HG02610 (cell line): ENCODE measurements at regions not wholly inside any gene's neighbourhood (a gene's known extent, or its start where the extent isn't known, plus 50 kb on each side); places are given as distances from the start of the nearest gene placed in this dataset.
"Not testable (repeated sequence)": the region's sequence is repeated elsewhere in the genome, so short reads cannot be mapped to it uniquely, and the experiment has no call there.

Experiments used
- ATAC-seq: cut with Tn5 transposase; IDR thresholded peaks from one replicate; pipeline ENCODE4 v1.9.1; 2021; ENCODE audit warnings: mild to moderate bottlenecking, moderate library complexity; ENCODE audit not compliant: unreplicated experiment

DNA sequence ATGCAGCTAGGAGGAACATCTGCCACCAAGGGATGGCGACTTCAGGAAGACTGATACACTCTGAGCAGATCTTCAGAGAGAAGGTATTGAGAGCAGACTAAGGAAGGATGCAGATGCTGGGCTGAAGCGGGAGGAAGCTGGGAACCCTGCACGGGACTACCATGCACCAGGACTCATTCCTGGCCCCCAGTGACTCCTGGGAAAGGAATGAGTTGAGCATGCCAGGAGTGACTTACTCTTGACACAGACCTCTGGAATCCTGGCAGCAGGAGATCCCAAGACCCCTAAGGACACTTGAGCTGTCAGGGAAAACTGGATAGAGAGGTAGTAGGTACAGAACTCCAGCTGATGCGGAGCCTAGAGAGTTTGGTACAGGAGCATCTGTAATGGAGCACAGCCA, 336.1 kb downstream of the RPS29 start:
- ATAC-seq: no peak

DNA sequence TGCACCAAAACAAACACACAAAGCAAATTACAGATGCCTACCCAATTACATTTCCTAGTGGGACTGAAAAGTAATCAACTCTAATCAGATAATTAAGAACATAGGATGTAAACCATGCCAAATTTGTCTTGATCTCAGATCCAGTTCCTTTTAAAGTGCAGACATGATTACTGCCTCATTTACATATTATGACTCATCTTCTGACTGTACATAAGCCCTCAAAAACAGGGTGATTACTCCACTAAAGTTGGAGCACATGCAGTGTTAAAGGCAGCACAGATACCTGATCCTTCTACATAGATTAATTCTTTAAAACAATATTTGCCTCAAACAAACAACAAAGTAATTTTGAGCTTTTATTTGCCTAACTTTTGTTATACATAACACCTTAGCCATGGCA, 337.2 kb downstream of the RPS29 start:
- ATAC-seq: peak; percentile 46

DNA sequence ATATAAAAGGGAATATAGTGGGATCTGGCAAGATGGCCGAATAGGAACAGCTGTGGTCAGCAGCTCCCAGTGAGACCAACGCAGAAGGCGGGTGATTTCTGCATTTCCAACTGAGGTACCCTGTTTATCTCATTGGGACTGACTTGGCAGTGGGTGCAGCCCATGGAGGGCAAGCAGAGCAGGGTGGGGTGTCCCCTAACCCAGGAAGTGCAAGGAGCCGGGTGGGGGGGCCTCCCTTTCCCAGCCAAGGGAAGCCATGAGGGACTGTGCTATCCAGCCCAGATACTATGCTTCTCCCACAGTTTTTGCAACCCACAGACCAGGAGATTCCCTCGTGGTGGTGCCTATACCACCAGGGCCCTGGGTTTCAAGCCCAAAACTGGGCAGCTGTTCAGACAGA, 342.4 kb downstream of the RPS29 start:
- not testable (repeated sequence) for ATAC-seq

DNA sequence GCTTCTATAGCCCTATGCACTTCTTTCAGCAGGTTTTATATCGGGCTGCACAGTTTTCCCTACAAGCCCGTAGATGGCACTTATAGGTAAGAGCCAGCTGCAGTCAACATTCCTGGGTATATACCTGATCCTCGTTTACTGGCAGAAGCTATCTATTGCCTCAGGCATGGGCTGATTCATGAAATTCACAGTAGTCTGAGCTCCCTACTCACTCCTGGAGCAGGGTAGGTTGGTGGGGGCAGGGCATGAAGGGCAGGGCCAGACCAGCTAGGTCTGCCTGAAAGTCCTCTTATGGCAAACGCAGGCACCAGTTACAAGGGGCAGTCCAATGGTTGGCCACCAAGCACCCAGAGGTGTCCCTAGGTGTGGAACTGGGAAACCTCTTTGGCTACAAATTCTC, 345.8 kb downstream of the RPS29 start:
- ATAC-seq: no peak

DNA sequence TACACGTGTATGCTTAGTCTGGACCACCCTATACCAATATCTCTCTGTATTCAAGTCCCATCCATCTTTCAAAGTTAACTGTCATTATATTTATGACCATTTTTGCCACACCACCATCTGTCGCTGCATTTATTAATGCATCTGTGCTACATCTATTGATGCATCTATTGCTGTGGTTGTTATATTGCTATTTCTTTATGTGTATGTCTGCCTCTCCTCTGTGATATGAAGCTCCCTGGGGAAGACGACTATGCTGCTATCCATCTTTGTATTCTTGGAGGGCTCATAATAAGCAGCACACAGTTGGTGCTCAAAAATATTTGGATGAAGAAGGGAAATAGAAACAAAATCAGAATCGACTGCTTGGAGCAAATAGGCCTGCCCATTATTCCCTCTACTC, 357.6 kb downstream of the RPS29 start:
- no peak for ATAC-seq

DNA sequence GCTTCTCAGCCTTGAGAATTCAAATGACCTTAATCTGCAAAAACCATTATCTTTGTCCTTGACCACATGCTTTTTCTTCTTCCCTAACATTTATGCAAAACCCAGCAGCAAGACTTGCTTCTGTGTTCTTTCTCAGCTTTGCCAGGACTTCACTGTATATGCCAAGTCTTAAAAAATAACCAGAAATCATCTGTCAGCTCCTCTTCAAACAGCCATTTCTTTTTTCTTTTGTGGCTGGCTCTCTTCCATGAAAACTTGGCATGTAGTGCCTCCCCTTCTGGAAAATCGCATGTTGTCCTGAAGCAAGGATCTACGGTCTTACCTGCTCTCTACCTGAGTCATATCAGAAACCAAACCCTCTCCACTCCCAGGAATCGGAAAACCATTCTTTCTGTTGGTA, 364.9 kb downstream of the RPS29 start:
- no peak for ATAC-seq

DNA sequence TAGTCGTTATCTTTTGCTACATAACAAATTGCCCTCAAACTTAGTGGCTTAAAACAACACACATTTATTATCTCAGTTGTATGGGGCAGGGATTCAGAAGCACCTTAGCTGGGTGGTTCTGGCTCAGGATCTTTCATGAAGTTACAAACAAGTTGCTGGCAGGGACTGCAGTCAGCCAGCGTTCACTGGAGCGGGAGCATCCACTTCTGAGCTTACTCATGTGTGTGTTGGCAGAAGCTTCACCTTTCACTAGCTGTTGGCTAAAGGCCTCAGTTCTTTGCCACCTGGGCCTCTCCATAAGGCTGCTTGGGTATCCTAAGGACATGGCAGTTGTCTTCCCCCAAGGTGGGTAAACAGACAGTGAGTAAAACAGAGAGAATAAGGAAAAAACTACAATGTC, 365.7 kb downstream of the RPS29 start:
- ATAC-seq: no peak

DNA sequence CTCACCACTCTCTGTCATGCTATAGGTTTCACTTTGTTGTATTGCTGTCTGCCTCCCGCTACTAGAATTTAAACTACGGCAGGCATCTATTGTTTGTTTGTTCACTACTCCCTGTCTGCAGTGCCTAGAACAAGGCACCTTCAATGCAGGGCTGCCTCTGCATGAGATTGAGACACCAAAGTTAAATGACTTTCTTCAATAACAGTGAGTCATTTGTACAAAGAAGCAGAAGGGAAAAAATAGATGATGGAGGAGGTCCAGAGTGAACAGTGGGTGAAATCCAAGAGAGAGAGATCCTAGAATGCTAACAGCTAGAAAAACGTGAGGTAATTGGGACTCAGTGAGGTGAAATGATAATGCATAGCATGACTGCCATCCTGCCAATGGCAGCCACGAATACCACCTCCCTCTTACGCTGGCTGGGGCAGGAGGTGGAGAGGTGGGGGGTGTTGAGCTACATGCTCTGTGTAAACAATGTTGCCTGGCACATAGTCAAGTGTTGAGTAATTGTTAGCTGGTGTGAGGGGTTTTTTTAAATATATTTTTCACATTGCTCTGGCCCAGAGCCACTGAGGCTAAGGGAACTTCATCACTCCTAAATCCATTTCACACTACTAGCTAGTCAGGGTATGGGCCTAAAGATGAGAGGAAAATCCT, 367.6 kb downstream of the RPS29 start:
- no peak for ATAC-seq

DNA sequence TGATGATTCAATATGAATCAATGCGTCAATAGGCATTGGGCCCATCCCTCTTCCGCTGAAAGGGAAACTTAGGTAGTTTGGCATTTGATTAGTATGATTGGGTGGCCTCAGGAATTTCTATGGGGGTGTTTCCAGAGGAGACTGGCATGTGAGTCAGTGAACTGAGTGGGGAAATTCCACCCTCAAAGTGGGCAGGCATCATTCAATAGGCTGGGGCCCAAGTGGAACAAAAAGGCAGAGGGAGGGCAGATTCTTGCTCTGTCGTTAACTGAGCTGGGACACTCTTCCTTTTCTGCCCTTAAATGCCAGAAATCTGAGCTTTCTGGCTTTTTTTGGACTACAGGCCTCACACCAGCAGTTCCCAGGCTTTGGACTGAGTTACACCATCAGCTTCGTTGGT, 373.5 kb downstream of the RPS29 start:
- no peak for ATAC-seq

DNA sequence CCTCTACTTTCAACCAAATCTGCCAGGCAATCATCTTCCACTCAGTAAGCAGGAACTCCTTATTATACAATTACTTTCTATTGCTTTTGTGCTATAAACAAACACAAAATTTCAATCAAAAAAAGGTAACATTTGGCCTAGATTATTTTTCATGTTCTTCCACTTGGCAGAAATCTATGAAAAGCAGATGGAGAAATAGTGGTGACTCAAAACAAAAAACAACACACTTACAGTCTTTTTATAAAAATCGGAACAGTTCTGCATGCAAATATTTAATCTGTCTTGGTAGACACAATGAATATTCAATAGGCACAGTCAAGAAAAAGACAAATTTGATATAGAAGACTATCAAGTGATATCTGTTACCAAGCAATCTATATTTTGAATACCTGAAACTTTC, 376.8 kb downstream of the RPS29 start:
- ATAC-seq: no peak

DNA sequence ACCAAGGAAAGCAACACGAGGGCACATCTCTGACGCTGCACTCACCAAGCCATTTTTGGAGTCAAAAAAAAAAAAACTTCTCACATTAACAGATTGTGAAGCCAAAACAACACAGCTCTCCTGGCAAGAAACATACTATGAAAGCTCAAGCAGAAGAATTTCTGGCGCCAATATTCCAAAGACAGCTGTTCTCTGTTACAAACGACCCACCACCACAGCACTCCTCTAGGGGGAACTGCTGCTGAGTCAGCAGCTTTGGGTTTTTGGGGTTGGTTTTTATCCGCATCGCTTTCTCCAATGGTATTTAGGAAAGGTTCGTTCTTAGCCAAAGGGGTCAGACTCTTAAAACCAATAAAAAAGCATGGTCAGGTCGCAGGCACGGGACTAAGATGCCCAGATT, 379.4 kb downstream of the RPS29 start:
- ATAC-seq: no peak

DNA sequence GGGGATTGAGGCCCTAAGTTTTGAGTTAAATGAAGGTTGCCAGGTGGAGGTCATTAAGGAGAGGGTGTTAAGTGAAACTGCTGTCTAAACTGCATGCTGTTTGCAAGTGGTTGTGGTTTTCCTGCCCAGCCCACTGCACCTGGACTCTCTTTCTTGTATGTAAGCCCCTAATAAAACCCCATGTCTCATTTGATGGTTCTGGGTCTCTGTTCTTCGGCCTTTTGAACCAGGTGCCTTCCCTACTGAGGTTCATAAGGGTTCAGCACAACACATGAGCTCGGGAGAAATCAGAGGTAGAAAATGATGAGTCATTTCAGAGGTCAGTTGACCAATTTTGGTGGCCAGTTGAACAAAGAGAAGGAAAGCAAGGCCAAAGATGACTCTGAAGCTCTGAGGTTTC, 382.5 kb downstream of the RPS29 start:
- no peak for ATAC-seq

DNA sequence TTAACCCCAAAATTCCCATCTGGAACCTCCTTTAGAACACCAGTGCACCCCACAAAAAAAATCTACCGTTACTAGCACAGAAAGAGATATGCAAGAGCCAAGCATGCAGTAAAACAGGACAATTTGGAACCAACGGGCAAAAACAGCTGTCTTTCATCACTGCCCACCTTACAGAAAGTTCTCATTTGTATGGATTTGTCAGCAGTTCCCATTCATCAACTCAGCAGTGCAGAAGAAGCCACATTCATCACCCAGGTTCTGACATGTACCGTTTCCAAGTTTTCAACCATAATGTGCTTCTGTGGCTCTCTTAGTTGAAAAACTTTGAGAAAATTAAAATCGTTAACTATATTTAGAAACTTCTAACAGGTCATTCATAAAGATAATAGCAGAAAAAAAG, 387.0 kb downstream of the RPS29 start:
- no peak for ATAC-seq

DNA sequence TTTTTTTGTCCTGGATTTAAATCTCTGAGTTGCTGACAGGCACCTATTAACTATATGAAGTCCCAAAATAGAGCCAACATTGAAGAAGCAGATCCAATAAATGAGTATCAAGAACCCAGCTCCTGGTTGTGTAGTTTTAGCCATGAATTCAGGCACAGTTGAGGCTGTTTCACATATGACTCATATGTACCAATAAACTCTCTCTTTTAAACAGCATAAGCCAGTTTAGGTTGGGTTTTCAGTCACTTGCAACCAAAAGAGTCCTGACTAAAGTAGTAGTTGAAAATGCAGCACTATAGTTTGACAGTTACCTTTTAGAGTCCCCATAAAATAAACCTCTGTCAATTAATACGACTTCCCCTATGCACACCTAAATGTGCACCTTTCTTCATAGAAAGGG, 389.9 kb downstream of the RPS29 start:
- ATAC-seq: peak; percentile 45

DNA sequence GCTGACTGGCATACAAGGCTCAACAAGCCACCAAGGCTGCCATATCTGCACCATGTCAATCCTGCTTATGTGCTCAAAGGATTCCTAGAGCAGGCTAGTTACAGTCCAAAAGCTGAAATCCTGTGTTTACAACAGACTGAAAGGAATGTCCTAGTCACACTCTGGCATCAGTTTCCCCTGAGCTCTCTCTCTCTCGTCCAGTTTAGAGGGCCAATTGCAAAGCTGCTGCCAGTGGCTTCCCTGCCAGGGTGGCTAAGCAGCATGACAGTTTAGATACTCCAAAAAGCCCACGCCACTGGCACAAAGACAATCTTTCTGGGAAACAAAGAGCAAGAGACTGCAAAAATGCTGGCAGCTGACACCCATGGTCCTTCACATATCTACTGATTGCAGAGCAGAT, 392.1 kb downstream of the RPS29 start:
- ATAC-seq: no peak

DNA sequence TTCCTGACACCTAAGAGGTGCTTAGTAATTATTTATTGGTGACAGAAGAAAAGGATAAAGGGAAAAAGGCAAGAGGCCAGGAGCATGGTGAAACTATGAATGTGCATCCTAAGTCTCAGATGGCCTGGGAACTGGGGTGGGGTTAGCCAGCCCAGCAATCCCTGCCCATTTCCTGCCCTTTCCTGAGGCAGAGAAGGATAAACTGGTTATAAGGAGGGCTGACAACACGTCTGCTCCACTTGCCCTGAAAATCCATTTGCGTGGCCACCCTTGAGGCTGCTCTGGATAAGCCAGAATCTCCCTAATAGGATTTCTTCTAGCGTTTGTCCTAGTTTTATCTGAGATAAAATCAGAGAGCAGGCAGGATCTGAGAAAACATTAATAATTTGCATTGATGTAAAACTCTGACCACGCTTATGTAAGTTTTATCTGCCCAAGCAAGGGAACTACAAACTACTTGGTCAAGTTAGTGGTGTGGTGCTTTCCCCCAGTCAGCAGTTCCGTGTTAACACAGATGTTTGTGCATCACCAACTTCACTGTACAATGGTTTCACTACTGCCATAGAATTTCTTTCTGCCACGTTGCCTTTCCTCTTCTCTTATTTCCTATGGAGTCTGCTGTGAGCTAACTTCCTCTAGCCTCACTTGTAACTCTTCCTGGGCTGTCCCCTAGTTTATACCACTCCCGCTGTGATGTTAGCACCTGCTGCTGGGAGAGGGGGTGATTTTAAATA, 392.7 kb downstream of the RPS29 start:
- peak; percentile 97 for ATAC-seq

DNA sequence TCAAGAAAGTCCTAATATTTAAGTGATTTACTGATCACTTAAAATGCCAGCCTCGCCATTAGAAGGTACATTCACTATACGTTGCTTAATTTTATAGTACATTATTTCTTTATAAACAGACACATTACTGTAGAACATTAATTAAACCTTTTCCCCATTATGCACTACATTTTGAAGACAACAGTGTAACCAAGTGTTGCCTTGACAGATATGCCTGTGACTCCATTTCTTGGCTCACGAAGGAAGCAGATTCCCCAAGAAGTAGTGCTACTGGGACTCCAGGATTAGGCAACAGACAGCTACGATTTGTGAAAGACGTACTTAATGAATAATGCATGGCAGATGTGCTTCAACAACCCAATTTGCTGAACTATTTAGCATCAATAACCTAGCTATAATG, 394.8 kb downstream of the RPS29 start:
- no peak for ATAC-seq

DNA sequence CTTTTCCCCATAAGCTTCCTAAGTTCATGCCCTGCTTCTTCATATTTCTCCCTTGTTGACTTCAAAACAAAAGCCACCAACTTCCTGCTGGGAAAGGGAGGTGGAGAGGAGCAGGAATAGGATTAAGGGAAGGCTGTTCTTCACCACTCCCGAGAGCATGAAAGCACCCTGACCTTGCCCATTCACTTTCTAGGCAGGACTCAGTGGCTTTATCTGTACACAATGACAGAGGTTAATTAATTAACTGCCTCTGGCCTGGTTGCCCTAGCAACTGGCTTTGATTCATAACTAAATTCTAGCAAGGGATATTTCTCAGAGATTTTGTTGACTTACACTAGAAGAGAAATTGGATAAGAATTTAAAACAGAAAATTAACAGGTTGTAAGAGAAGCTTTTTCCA, 396.8 kb downstream of the RPS29 start:
- ATAC-seq: no peak

DNA sequence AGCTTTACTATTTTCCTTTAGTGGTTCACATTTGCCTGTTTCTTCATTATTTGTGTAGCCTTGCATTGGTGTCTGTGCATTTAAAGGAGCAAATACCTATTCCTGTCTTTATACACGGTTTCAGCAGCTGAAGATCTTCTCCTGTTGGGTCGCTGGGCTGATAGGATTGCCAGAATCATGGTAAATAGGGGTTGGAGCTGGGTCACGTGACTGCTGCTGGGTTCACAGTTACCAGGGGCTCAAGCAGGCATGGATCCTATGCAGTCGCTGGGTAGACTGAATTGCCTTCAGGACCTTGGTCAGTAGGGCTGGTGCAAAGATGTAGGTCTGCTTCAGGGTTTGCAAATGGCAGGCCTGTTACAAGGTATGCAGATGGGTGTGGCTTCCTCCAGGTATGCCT, 398.4 kb downstream of the RPS29 start:
- ATAC-seq: no peak

DNA sequence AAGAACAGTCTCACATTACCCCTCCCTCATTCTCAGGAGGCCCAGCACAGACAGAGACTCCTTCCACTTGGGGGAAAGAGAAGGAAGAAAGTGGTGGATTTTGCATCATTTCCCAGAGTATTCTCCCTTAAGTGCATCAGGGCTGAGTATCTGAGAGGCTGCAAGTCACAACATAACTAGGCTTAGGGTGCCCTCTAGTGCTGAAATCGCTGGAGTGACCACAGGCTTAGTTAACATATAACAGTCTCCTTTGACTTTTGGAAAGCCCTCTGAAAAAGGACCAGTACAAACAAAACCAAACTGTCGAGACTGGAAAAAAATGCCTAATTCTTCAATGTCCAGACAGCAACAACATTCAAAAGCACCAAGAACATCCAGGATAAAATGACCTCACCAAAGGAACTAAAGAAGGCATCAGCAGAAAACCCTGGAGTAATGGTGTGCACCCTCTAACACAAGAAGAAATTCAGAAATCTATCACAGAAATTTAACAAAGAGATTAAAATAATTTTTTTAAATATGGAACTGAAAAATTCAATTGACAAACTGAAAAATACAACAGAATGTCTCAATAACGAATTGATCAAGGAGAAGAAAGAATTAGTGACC, 412.3 kb downstream of the RPS29 start:
- peak; percentile 99 for ATAC-seq

DNA sequence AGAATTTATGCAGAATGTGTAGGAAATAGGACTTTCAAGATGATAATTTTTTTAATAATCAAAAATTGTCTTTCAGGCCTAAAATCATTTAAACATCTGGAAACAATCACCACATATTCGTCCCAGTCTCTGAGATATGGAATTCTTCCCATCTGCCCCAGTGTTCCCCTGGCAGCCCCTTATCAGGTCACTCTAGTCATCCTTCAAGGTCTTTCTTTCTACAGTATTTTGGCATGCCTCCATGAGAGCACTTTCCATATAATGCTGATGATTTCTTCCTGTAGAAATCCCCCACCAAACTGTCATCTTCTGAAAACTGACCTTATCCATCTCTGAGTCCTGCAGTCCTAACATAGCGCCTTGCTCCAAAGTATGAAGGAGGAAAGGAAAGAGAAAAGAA, 422.1 kb downstream of the RPS29 start:
- no peak for ATAC-seq

DNA sequence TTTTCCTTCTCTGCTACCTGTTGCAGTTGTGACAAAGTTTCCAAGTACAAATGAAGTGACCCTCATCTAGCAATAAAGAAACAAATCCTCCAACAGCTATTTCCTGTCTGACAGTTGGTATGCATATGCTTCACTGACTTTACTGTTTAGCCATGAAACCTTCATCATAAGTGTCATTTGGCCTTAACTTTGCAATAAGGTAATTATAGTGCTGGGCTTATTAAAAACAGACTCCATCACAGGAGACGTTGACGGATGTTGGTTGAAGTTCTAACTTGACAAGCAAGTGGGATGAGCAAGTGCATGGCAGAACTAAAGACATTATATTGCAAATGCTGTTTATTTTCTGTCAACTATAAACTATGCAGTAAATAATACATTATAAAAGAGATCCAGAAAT, 425.2 kb downstream of the RPS29 start:
- ATAC-seq: no peak
